ENCODE measurements at regions not wholly inside any gene's neighbourhood (a gene's known extent, or its start where the extent isn't known, plus 50 kb on each side); places are given as distances from the start of the nearest gene placed in this dataset.

GRCh38 chr7:81562581-81562980 is 207.3 kb downstream of the HGF start:
- TF ChIP-seq POLR2A (IDR thresholded peaks at IDR 0.05; ENCODE audit: low read depth) (no peak), POLR2AphosphoS5 (IDR thresholded peaks at IDR 0.05) (no peak), EP300 (IDR thresholded peaks at IDR 0.05) (no peak)
- TF ChIP-seq, protein P1, sequence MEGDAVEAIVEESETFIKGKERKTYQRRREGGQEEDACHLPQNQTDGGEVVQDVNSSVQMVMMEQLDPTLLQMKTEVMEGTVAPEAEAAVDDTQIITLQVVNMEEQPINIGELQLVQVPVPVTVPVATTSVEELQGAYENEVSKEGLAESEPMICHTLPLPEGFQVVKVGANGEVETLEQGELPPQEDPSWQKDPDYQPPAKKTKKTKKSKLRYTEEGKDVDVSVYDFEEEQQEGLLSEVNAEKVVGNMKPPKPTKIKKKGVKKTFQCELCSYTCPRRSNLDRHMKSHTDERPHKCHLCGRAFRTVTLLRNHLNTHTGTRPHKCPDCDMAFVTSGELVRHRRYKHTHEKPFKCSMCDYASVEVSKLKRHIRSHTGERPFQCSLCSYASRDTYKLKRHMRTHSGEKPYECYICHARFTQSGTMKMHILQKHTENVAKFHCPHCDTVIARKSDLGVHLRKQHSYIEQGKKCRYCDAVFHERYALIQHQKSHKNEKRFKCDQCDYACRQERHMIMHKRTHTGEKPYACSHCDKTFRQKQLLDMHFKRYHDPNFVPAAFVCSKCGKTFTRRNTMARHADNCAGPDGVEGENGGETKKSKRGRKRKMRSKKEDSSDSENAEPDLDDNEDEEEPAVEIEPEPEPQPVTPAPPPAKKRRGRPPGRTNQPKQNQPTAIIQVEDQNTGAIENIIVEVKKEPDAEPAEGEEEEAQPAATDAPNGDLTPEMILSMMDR (IDR thresholded peaks at IDR 0.05), result no peak

Measured in esophagus muscularis mucosa (tissue), 4 donors.